ENCODE measurements at regions not wholly inside any gene's neighbourhood (a gene's known extent, or its start where the extent isn't known, plus 50 kb on each side); places are given as distances from the start of the nearest gene placed in this dataset.

GRCh38 chr10:129386415-129387257, 80.4 kb upstream of the MGMT start:
- no peak for TF ChIP-seq CTCF (IDR thresholded peaks at IDR 0.05)
- no peak for TF ChIP-seq POLR2A (IDR thresholded peaks at IDR 0.05)
